ENCODE measurements at regions not wholly inside any gene's neighbourhood (a gene's known extent, or its start where the extent isn't known, plus 50 kb on each side); places are given as distances from the start of the nearest gene placed in this dataset.
"Not testable (repeated sequence)": the region's sequence is repeated elsewhere in the genome, so short reads cannot be mapped to it uniquely, and the experiment has no call there.

DNA sequence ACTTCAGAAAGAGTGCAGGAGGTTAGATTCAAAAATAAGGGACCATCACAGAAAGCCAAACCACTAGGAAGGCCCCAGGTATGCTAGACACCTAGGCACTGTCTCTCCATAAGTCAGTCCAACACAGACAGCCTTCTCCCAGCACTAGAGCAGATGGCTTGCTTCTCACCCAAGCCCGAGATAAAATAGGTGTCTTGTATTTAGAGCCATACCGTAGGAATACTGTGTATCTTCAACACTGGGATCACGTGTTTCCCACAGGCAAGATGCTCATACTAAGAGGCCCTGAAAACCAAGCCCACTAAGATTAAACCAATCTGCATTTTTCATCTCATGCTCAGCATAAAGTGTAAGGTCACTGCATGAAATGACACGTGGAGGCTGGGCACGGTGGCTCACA lies 223.3 kb upstream of the KAZN start:
- Mint-ChIP-seq H3K4me1 (ENCODE audit: low read depth) (no peaks in the 10 kb centered on the region), H3K4me3 (no peak overlapping the region), H3K27ac (no peak overlapping the region), H3K27me3 (no peaks in the 10 kb centered on the region), H3K36me3 (no peaks in the 10 kb centered on the region), H3K9me3 (peaks cover 16% of the 10 kb centered on the region)
- CTCF ChIA-PET: no interaction called here
- intact Hi-C loops (cut with micrococcal nuclease): no loop called here
- no peak for DNase-seq
- POLR2A ChIA-PET: no interaction called here

DNA sequence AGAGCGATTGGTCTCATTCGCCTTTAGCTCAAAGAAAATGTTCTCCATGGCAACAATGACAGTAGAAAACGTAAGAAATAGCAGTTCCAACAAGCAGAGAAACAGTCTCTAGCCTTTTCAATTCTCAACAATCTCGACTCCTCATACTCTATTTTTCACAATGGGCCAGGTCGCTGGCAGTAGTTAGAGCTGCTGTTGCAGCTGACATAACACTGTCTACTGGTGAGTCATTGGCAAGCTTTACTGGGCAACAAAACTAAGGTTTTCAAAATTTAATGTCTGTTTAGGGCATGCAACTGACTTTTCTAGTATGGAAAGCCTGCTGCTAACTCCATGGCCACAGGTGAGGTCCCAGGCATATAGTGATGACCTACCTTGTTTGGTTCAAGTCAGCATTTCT lies 221.1 kb upstream of the KAZN start:
- intact Hi-C loops (cut with micrococcal nuclease): no loop called here
- Mint-ChIP-seq H3K36me3 (no peaks in the 10 kb centered on the region), H3K4me1 (ENCODE audit: low read depth) (no peaks in the 10 kb centered on the region), H3K4me3 (no peak overlapping the region), H3K27ac (no peak overlapping the region), H3K27me3 (no peaks in the 10 kb centered on the region), H3K9me3 (peaks cover 35% of the 10 kb centered on the region)
- POLR2A ChIA-PET: no interaction called here
- CTCF ChIA-PET: no interaction called here
- no peak for DNase-seq

DNA sequence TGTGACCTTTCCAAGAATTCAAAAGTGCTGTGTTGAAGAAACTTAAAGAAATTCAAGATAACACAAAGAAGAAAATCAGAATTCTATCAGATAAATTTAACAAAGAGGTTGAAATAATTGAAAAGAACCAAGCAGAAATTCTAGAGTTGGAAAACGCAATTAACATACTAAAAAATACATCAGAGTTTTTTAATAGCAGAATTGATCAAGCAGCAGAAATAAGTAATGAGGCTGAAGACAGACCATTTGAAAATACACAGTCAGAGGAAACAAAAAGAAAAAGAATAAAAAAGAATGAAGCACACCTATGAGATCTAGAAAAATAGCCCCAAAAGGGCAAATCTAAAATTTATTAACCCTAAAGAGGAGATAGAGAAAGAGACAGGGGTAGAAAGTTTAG lies 218.1 kb upstream of the KAZN start:
- Mint-ChIP-seq H3K27ac (no peak overlapping the region), H3K36me3 (no peaks in the 10 kb centered on the region), H3K4me1 (ENCODE audit: low read depth) (no peaks in the 10 kb centered on the region), H3K9me3 (peaks cover 37% of the 10 kb centered on the region), H3K4me3 (no peak overlapping the region), H3K27me3 (no peaks in the 10 kb centered on the region)
- POLR2A ChIA-PET: no interaction called here
- no peak for DNase-seq
- CTCF ChIA-PET: no interaction called here
- intact Hi-C loops (cut with micrococcal nuclease): no loop called here

DNA sequence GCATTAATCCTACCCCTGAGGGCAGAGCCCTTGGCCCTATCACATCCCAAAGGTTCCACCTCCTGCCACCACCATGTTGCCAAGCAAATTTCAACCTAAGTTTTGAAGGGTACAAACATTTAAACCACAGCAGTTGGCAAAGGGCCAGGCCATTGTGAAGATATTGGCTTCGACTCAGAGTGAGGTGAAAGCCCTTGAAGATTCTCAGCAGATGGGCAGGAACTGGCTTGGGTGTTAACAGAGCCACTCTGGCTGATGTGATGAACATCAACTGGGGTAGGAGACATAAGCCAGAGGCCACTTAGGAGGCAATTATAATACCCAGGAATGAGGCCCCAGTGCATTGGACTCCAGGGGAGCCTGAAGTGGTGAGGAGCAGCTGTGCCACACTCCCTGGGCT lies 207.7 kb upstream of the KAZN start:
- DNase-seq: no peak
- ChIA-PET POLR2A (no interaction called here), CTCF (no interaction called here)
- intact Hi-C loops (cut with micrococcal nuclease): no loop called here
- Mint-ChIP-seq H3K4me3 (no peak overlapping the region), H3K27me3 (peaks cover 9% of the 10 kb centered on the region), H3K27ac (no peak overlapping the region), H3K4me1 (ENCODE audit: low read depth) (no peaks in the 10 kb centered on the region), H3K9me3 (peaks cover 6% of the 10 kb centered on the region), H3K36me3 (no peaks in the 10 kb centered on the region)

DNA sequence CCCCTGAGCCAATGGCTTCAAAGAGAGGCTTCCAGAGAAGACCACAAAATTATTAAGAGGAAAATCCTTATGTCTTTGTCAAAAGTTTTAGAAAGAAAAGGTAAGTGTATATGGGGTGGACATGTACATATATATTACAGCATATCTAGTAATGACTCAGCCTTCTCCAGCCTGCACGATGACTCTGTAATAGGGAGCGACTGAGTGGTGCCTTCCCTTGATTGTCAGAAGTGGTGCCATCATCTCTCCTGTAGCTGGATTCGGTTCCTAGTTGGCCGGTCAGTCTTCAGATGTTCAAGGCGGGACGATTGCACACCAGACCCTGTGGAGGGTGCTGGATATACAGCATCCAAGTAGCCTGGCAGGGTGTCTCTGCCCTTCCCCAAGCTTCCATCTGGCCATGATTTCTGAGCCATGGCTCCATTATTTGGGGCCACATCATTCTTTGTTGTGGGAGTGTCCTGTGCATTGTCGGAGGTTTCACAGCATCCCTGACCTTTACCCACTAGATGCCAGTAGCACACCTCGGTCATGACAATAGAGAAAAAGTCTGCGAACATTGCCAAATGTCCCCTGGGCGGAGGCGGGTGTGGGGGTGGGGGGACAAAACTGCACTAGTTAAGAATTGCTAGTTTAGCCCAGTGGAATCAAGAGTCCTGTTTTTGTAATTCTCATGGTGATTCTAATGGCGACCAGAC lies 206.2 kb upstream of the KAZN start:
- POLR2A ChIA-PET: no interaction called here
- intact Hi-C loops (cut with micrococcal nuclease): no loop called here
- Mint-ChIP-seq H3K4me3 (no peak overlapping the region), H3K4me1 (ENCODE audit: low read depth) (no peaks in the 10 kb centered on the region), H3K9me3 (peaks cover 3% of the 10 kb centered on the region), H3K36me3 (no peaks in the 10 kb centered on the region), H3K27me3 (peaks cover 6% of the 10 kb centered on the region), H3K27ac (no peak overlapping the region)
- DNase-seq: no peak
- CTCF ChIA-PET: no interaction called here

DNA sequence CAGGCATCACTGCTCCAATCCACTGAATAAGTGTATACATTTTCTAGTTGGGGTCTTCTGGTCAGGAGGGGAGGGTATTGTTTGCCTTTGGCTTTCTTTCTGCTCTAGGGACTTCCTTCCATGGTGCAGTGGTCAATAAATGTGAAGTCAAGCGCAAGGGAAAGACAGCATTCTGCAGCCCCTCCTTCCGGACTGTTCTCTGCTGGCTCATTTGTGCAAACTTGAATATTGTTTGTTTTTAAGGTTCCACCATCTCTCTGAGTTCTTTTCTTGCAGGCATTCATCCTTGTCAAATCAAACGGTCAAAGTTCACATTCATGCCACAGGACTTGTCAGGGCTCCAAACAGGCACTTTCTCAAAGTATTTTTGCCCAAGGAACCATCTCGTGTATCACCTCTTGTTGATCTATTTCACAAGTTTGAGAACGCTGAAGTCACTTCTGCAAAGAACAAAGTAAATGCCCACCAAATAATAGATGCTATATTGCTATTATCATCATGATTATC lies 205.6 kb upstream of the KAZN start:
- CTCF ChIA-PET: no interaction called here
- no peak overlapping the region for H3K27ac Mint-ChIP-seq
- no peak for DNase-seq
- no peaks in the 10 kb centered on the region for H3K36me3 Mint-ChIP-seq
- POLR2A ChIA-PET: no interaction called here
- H3K4me3 Mint-ChIP-seq: no peak overlapping the region
- H3K4me1 Mint-ChIP-seq (ENCODE audit: low read depth): no peaks in the 10 kb centered on the region
- peaks cover 3% of the 10 kb centered on the region for H3K9me3 Mint-ChIP-seq
- H3K27me3 Mint-ChIP-seq: peaks cover 6% of the 10 kb centered on the region
- intact Hi-C loops (cut with micrococcal nuclease): no loop called here

DNA sequence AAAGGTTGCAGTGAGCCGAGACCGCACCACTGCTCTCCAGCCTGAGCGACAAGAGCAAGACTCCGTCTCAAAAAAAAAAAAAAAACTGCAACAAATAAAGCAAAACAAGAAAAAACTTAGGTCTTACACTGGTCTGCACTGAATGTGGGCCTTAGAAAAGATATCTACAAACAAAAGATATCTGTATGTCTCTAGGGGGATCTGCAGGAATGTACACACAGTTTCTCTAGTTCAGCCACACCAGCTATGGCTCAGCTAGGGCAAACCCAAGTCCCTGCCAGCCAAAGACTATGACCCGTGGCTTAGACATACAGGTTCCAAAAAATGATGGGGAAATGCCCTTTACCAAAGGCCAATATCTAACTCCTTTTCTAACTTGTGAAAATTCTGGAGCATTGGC lies 202.4 kb upstream of the KAZN start:
- CTCF ChIA-PET: no interaction called here
- Mint-ChIP-seq H3K27me3 (peaks cover 3% of the 10 kb centered on the region), H3K9me3 (no peaks in the 10 kb centered on the region), H3K4me1 (ENCODE audit: low read depth) (no peaks in the 10 kb centered on the region), H3K36me3 (no peaks in the 10 kb centered on the region), H3K4me3 (no peak overlapping the region), H3K27ac (no peak overlapping the region)
- DNase-seq: no peak
- intact Hi-C loops (cut with micrococcal nuclease): no loop called here
- POLR2A ChIA-PET: no interaction called here

DNA sequence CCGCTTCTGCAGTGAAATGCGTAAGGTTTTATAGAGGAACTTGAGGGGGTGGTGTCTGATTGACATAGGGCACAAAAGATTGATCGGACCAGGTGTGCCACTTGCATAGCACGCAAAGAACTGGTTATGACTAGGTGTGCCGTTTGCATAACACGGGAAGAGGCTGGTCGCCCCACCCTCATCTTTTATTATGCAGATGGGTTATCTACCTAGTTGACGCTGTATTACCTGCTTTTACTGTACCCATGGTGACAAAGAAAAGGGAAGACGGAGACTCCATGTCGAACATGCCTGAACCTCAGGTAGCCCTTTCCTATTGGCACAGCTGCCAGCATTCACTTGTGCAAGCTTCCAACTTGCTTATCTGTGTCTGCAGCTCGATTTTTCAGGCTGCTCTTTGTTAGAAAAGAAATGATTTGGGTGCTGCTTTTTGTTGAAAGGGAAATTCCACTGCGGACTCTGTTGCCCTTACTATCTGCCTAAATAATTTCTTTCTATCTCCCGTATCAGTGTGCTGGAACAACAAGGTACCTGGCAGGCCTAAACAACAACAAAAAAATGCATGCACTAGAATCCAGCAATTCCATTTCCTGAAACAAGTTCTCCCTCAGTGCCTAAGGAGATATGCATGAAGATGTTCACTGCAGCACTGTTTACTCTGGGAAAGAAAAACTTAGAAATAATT lies 194.4 kb upstream of the KAZN start:
- Mint-ChIP-seq H3K4me1 (ENCODE audit: low read depth) (no peaks in the 10 kb centered on the region), H3K9me3 (no peaks in the 10 kb centered on the region), H3K4me3 (no peak overlapping the region), H3K27ac (no peak overlapping the region), H3K27me3 (no peaks in the 10 kb centered on the region), H3K36me3 (no peaks in the 10 kb centered on the region)
- CTCF ChIA-PET: no interaction called here
- POLR2A ChIA-PET: no interaction called here
- intact Hi-C loops (cut with micrococcal nuclease): no loop called here
- no peak for DNase-seq

DNA sequence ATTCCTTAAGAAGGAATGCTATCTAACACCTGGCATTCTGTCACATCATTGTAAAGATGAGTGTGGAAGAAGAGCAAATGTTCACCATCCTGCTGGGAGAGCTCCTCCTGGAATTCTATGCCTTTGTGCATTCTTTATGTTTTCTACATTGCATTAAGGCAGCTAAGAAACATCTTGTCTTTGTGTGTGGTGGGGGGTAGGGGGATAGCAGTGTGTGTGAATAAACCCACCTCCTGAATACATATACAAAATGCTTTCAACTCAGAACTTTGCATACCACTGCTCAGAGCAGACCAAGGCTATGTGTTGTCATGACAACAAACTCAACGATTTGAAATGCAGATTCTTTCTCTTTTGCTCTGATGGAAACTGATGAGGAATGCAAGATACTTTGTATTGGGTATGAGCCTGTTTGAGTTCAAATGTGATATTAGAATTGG lies 193.6 kb upstream of the KAZN start:
- intact Hi-C loops (cut with micrococcal nuclease): no loop called here
- H3K4me3 Mint-ChIP-seq: no peak overlapping the region
- no peak overlapping the region for H3K27ac Mint-ChIP-seq

DNA sequence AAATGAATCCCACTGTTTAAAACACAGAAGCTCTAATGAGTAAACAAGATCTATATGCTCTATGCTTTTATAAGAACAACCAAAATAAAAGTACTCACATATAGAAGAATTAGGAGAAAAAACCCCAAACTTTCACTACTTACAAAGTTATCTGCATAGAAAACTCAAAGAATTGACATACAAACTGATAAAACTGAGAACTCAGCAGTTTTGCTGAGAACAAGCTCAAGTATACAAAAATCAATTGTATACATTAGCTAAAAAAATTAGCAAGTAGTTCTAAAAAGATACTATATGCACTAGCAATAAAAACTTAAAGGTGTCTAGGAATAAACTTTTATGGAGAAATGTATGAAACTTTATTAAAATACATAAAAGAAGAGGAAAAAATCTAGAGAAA lies 186.2 kb upstream of the KAZN start:
- DNase-seq: no peak
- H3K36me3 Mint-ChIP-seq: no peaks in the 10 kb centered on the region
- ChIA-PET CTCF (no interaction called here), POLR2A (no interaction called here)
- H3K9me3 Mint-ChIP-seq: no peaks in the 10 kb centered on the region
- intact Hi-C loops (cut with micrococcal nuclease): no loop called here
- H3K27ac Mint-ChIP-seq: no peak overlapping the region
- peaks cover 9% of the 10 kb centered on the region for H3K27me3 Mint-ChIP-seq
- no peaks in the 10 kb centered on the region for H3K4me1 Mint-ChIP-seq (ENCODE audit: low read depth)
- H3K4me3 Mint-ChIP-seq: no peak overlapping the region

More for the DNA sequence above, 193.6 kb upstream of the KAZN start:
- POLR2A ChIA-PET: no interaction called here
- DNase-seq: no peak
- Mint-ChIP-seq H3K4me1 (ENCODE audit: low read depth) (no peaks in the 10 kb centered on the region), H3K27me3 (no peaks in the 10 kb centered on the region), H3K36me3 (no peaks in the 10 kb centered on the region), H3K9me3 (no peaks in the 10 kb centered on the region)
- CTCF ChIA-PET: no interaction called here

DNA sequence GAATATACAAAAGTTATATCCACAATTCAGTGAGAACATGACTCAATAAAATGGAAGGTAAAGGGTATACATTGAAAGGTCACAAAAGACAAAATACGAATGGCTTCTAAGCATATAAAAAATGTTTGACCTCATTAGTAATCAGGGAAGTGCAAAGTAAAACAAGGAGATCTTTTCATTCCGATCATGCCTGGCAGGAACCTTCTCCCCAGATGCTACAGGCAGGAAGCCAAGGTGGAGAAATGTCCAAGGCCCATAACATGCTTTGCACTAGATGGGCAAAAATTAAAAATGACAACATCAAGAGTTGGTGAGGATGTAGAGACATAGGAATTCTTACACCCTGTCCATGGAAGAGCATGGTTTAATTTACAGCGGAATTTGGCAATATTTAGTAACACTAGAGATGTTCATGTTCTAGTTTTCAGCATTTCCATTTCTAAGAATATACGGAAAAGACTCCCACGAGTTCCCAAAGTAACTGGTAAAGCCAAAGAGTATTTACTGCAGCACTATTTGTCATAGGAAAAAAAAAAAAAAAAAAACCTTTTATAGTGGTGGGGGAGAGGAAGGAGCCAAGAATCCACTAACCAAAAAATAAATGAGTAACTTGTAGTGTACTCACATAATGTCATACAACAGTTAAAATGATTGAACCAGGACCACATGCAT lies 184.5 kb upstream of the KAZN start:
- Mint-ChIP-seq H3K36me3 (no peaks in the 10 kb centered on the region), H3K4me1 (ENCODE audit: low read depth) (no peaks in the 10 kb centered on the region), H3K9me3 (no peaks in the 10 kb centered on the region), H3K27ac (no peak overlapping the region), H3K4me3 (no peak overlapping the region), H3K27me3 (peaks cover 9% of the 10 kb centered on the region)
- ChIA-PET CTCF (no interaction called here), POLR2A (no interaction called here)
- intact Hi-C loops (cut with micrococcal nuclease): no loop called here
- DNase-seq: no peak

DNA sequence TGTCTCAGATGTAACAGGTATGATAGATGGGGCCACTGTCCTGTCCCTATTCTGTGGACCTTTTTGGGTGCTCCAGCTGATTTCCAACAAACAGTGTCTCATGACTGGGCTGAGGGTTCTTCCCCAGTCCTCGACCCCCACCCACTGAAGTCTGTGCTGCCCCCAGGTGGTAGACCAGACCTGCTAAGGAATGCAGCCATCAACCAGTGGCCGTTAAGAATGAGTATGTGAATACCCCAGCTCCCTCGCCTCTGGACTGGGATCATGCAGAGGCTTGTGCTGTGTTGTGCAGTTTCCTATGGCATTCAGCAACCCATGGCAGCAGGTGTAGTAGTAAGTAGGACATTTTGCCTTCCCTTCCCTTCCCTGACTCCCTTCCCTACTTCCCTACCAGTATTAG lies 183.1 kb upstream of the KAZN start:
- Mint-ChIP-seq H3K4me3 (no peak overlapping the region), H3K9me3 (no peaks in the 10 kb centered on the region), H3K4me1 (ENCODE audit: low read depth) (no peaks in the 10 kb centered on the region), H3K27me3 (peaks cover 5% of the 10 kb centered on the region), H3K36me3 (no peaks in the 10 kb centered on the region), H3K27ac (no peak overlapping the region)
- POLR2A ChIA-PET: no interaction called here
- intact Hi-C loops (cut with micrococcal nuclease): no loop called here
- CTCF ChIA-PET: no interaction called here
- DNase-seq: no peak

DNA sequence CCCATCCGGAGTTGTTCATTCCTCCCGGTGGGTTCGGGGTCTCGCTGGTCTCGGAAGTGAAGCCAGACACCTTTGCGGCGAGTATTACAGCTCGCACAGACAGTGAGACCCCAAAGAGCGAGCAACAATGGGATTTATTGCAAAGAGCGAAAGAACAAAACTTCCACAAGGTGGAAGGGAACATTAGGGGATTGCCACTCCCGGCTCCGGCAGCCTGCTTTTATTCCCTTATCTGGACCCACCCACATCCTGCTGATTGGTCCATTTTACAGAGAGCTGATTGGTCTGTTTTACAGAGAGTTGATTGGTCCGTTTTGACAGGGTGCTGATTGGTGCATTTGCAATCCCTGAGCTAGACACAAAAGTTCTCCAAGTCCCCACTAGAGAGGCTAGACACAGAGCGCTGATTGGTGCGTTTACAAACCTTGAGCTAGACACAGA lies 178.7 kb upstream of the KAZN start:
- intact Hi-C loops (cut with micrococcal nuclease); H3K27ac Mint-ChIP-seq; H3K4me3 Mint-ChIP-seq; DNase-seq; H3K36me3 Mint-ChIP-seq; H3K4me1 Mint-ChIP-seq (ENCODE audit: low read depth); H3K27me3 Mint-ChIP-seq; H3K9me3 Mint-ChIP-seq; POLR2A ChIA-PET; CTCF ChIA-PET: not testable (repeated sequence)
